ENCODE measurements at regions not wholly inside any gene's neighbourhood (a gene's known extent, or its start where the extent isn't known, plus 50 kb on each side); places are given as distances from the start of the nearest gene placed in this dataset.

- TF ChIP-seq POLR2AphosphoS5 (IDR thresholded peaks at IDR 0.05; ENCODE audit: borderline replicate concordance, low read depth, low read length) = no peak
- no peak for TF ChIP-seq EZH2 (IDR thresholded peaks at IDR 0.05)
Measured at GRCh38 chr2:38463752-38464151, 86.7 kb upstream of the ATL2 start.
